Hypothalamus (tissue), 51 donors: ENCODE measurements at regions not wholly inside any gene's neighbourhood (a gene's known extent, or its start where the extent isn't known, plus 50 kb on each side); places are given as distances from the start of the nearest gene placed in this dataset.
"Not testable (repeated sequence)": the region's sequence is repeated elsewhere in the genome, so short reads cannot be mapped to it uniquely, and the experiment has no call there.

ENCODE experiments used
- DNase-seq, 51 donors: peaks; one replicate each; lab custom pipeline; 2025; lab: John Stamatoyannopoulos, UW

DNA sequence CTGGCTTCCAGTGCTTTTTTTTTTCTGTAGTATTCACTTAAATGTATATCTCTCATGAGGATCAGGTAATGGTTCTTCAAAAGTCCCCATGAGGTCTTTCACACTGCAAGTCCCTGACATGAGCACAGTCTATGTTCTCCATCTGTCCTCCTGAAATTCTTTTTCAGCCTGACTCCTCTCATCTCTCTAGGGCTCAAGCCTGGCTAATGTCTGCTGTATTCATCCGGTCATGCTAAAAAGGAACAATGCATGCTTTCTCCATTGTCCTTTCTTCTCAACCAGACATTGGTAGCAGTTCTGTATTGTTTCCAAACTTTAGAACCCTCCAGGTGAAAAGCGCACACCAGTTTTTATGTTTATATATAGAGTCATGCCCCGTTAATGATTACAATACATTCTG is 368.3 kb upstream of the OLFM3 start:
- DNase-seq: peak in 2 of 51 donors; percentile 6 to 25

DNA sequence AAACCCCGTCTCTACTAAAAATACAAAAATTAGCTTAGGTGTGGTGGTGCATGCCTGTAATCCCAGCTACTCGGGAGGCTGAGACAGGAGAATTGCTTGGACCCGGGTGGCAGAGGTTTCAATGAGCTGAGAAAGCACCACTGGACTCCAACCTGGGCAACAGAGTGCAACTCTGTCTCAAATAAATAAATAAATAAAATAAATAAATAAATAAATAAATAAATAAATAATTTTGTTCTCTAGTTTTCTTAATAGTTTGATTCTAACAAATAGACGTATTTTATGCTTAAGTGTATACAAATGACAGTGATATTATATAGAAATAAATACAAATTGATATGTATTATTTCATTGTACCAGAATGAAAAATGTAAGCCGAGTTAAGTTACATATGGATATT is 339.9 kb upstream of the OLFM3 start:
- DNase-seq: no peak

DNA sequence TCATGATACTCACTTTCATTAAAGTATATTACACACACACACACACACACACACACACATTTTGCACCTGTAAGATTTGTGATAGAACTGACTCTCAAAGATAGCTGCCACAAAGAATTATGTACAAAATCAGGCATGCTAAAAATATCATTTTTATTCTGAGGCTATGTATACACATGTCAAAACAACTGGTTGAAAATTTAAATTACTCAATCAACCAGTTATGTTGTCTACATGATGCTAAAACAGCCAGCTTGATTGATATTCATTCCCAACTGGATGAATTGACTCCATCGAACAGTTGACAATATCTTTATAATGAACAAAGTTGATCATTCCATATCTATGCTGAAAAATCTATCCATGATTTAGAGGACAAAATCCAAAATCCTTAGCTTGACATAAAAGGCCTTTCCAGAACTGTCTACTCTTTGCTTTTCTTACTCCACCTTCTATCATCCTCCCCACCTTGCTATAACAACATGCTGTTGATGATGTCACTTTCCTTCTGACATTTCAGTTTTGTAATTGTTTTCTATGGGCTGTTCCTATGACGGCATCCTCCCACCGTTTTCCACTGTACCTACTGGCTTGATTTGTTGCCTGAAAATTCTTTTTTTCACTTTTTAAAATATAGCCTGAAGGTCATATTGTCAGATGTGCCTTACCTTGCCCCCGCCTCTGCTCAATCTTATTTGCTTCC is 321.5 kb upstream of the OLFM3 start:
- DNase-seq: no peak

DNA sequence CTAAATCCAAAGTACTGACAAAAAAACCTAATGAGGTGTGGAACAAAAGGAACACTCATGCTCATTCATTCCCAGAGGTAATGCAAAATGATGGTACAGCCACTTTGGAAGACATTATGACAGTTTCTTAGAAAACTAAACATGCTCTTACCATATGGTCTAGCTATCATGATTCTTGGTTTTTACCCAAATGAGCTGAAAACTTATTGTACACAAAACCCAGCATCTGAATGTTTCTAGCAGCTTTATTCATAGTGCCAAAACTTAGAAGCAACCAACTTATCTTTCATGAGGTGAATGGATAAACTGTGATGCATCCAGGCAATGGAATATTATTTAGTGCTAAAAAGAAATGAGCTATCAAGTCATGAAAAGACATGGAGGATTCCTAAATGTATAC is 318.4 kb upstream of the OLFM3 start:
- no peak for DNase-seq

DNA sequence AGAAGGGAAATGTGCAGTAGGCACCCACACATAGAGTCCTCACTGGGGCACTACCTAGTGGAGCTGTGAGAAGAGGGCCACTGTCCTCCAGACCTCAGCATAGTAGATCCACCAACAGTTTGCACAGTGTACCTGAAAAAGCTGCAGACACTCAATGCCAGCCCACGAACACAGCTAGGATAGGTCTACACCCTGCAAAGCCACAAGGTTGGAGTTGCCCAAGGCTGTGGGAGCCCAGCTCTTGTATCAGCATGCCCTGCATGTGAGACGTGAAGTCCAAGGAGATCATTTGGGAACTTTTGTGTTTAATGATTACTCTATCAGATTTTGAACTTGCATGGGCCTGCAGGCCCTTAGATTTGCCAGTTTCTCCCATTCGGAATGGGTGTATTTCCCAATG is 299.4 kb upstream of the OLFM3 start:
- no peak for DNase-seq

DNA sequence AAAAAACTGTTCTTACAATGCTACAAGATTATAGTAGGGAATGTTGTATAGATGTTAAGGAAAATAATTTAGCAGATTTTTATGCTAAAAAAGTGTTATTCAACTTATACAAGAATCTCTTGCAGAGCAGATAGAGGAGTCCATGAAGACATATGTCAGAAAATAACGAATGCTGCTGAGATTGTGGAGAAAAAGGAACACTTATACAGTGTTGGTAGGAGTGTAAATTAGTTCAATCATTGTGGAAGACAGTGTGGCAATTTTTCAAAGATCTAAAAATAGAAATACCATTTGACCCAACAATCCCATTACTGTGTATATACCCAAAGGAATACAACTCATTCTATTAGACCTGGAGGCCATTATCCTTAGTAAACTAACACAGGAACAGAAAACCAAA is 286.2 kb upstream of the OLFM3 start:
- DNase-seq: no peak

DNA sequence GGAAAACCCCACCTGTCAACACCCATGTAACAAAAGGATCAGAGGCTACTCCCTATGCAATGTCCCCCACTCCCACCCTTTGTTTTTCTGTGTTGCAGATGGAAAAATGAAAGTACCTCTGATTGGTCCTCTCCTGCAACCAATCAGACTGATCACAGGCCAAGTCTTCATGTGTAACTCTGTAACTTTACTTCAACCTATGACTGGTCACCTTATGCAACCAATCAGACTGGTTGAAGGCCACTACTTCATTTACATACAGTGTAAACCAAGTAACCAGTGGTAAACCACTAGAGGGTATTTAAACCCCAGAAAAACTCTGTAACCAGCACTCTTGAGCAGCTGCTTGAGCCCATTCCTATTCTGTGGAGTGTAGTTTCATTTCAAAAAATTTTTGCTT is 266.3 kb upstream of the OLFM3 start:
- no peak for DNase-seq

DNA sequence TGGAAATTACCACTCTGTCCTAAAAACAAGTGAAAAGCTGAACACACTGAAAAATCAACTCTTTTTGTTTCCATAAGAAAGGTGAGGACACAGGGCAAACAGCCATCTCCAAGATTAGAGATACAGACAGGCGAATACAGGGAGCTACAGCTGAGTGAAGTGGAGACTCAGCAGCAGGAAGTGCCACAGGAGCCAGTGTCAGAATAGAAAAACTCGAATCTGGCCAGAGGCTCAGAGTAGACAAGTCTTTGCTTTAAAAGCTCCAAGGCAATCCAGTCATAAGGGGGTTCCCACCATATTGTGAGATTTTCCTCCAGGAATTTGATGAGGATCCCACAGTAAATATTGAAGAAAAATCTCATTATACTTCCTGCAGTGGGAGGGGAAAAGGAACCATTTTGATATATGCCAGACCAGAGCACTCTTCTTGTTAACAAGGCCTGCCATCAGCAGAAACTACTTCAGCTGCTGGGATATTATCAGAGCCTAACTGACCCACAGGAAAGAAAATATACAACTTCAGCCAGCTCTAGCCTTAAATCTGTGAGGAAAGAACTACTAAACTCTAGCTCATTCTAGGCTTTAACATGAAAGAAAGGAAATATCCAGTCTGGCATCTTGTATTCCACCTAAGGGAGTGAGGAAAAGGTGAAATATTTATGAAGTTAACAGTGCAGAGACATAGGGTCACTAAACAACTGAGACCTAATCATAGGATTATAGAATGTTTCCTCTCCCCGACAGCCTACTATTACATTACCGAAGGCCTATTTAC is 256.2 kb upstream of the OLFM3 start:
- DNase-seq: no peak

DNA sequence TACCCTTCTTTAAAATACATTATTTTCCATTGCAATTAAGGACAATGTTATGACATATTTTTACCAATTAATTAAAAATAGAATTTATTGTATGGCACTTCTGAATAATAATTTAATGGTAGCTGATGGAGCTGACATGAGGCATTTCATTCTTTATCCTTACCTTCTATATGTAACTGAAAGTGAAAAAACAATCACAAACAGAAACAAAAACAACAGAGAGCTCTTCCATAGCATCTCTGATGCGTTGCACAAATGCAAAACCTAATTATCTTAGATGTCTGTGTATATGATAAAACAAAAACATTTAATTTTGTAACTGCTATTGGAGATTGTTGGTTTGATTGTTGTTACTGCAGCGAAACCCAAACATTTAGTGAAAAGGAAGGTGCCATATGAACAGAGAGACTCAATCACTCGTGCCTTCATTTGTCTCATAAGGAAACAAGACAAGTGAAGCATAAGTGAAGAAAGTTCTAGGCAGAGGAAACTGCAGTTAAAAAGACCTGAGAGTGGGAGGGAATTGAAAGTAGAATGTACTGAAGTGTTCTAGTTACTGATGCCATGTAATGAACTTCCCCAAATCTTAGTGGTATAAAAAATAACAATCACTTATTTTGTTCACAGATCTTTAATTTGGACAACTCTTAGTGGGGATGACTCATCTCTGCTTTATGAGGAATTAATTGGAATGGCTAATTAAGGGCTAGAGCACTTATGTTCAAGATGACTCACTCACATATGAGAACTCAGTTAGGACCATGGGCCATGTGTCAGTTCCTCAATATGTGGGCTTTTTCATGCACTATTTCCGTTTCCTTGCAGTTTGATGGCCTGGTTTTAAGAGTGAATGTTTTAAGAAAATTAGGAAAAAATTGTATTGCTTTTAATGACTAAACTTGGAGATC is 245.0 kb upstream of the OLFM3 start:
- DNase-seq: peak in 1 of 51 donors; percentile 8

DNA sequence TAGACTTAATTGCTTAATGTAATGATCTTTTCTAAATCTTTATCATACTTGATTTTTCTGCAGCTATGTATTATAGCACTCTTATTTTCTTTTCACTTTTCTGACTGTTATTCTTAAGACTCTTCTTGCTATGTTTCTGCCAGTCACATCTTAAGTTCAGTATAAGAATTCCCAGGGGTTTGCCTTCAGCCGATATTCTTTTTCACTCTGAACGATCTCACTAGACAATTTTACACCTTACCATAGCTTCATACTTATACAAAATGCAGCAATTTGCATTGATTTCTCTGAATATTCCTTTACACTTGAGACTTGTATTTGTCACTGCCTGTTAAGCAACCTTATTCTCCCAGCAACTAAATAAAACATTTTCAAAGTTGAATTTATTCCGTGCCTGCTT is 242.5 kb upstream of the OLFM3 start:
- DNase-seq: no peak

DNA sequence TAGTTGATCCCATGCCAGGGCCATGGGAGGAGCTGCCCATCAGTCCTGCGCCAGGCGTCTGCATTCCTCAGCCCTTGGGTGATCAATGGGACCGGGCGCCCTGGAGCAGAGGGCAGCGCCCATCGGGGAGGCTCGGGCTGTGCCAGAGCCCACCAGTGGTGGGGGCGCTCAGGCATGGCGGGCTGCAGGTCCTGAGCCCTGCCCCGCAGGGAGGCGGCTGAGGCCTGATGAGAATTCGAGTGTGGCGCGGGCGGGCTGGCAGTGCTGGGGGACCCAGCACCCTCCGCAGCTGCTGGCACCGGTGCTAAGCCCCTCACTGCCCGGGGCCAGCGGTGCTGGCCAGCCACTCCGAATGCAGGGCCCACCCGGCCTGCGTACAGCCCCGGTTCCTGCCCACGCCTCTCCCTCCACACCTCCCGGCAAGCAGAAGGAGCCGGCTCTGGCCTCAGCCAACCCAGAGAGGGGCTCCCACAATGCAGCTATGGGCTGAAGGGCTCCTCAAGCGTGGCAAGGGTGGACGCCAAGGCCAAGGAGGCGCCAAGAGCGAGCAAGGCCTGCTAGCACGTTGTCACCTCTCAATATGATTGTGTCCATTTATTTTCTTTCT is 238.1 kb upstream of the OLFM3 start:
- no peak for DNase-seq

DNA sequence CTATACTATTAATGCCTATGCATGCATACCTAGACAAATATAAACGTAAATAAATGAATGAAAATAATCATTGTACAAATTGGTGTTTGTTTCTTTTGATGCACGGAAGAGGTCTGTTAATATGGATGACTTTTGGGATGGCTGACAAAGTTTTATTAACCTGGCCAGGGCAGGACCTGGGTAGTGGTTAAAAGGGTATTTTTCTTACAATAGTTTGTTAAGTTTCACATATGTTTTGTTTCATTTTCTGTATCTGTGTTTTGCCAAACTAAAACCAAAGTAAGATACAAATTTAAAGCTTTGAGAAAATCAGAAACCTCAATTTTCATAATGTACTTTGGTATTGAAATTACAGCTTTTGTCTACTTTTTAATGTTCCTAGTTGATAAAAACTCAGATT is 222.7 kb upstream of the OLFM3 start:
- no peak for DNase-seq

DNA sequence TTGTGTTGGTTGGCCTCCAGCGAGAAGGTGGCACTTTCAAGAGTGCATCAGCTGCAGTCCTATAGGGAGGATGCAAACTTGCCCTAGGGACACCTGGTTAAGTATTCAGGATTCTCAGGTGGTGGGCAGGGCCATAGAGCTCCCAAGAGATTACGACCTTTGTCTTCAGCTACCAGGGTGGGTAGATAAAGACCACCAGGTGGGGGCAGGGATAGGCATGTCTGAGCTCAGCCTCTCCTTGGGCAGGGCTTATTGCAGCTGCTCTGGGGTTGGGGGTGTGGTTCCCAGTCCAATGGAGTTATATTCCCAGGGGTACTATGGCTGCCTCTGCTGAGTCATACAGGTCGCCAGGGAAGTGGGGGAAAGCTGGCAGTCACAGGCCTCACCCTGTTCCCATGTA is 214.2 kb upstream of the OLFM3 start:
- not testable (repeated sequence) for DNase-seq

DNA sequence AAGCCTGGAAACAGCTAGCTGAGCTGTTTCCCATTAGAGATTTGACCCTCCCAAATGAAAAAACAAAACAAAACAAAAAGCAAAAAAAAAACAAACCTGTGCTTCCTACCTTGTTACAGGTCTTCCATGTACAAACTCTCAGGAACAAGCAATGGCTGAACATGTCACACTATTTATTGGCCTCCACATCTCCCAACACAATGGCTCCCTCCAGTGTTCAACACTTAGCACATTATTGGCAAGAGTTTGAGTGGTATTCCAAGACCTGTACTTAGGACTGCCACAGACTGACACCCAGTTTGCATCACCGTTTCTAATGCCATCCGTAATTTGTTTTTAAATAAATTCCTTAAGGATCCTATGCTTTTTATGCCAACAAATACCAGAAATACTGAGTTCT is 195.0 kb upstream of the OLFM3 start:
- peak in 5 of 51 donors; percentile 1 to 28 (median 8) for DNase-seq

DNA sequence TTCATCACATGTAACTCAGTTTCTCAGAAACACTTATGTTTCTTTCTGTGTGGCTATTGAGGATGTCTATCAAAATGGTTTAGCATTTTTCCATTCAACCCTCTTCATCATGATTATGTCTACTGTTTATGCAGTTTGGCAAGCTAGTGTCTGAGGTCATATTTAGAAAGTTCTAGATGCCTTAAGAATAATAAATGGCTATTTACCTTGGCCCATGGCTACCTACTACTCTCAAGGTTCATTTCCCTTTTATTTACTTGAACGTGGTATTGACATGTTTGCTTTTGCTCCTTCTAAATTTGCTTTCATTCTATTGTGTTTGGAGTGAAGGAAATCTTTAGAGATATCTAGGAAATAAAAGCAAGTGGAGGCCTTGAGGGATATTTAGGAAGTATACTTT is 193.7 kb upstream of the OLFM3 start:
- DNase-seq: no peak

DNA sequence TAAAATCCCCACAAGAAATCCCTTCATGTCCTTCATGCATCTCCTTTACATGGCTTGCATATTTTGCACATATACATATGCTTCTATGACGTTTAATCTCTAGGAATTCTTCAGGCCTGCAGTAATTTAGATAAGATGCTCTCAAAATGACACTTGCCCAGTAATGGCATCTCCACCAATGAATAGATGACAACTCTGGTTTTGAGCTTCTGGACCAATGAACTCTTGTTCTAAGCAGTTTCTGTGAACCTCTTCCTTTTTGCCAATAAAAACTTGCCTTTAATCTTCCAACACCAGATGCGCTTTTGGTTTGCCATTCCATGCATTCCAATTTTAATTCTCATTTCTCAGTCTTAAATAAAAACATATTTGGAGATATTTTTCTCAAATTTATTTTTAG is 189.8 kb upstream of the OLFM3 start:
- no peak for DNase-seq

DNA sequence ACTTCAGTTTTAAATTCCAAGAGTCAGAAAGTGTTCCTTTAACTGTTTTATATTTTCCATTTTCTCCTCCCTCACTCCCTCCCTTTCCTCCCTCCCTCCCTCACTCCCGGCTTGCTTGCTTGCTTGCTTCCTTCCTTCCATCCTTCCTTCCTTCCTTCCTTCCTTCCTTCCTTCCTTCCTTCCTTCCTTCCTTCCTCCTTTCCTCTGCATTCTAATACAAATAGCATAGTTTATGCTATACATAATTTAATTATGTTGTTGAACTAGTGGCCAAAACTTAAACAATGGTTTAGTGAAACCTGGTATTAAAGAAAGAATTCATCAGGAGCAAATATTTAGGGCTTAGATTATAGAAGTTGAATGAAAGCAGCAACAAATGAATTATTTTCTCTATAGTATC is 188.5 kb upstream of the OLFM3 start:
- no peak for DNase-seq

DNA sequence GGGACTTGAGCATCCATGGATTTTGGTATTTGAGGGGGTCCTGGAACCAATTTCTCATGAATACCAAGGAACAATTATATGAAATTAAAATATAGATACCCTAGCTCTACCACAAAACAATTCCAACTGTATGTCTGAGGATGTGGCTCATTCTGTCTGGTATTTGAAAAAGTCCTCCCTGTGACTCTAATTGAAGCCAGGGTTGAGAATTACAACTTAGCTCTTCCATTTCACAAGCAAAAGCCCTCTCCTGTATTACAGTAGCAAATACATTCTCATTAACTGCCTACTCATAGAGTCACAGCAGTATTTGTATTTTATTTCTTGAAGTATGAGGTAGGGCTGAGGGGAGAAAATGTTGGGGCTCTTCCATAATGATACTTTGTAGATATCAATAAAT is 187.8 kb upstream of the OLFM3 start:
- no peak for DNase-seq

DNA sequence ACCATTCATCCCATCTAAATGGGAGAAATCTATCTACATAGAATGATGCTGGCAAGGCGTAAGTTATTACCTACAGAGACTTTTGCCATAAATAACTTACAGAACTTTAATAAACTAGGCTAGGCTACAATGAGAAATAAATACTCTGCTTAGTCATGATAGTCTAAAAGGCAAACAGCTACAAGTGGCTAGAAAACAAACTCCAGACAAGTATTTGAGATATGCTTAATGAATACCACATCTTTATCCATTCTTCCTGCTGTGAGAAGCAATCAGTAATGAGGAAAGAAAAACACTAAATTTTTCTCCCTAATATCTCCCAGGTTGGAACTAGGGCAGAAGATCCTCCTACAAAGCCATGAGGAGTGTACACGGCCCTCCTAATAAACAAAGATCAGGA is 187.0 kb upstream of the OLFM3 start:
- DNase-seq: no peak

DNA sequence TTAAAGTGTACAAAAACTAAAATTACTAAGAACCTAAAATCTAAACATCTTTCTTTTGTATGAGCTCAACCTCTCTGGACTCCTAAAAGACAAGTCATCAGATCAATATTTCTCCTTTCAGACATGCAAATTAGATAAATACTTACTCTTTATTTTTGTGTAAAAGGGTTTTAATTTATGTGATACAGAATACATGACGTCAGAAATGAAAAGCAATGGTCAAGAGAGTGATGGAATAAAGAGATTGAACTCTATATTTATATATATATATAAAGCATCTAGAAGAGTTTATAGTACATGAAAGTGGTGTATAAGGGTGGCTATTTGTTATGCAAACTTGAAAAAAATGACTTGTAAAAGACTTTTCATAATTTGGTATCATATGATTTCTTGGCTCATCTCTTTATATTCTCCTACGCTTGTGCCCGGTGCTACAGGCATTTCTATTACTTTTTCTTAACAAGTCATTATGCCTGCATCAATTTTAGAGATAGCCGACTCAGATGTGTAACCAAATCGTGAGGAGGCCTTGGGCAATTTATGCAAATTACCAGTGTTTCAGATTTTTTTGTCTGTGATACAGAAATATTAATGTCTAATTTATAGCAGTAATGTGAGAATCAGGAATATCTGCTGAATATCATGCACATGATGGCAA is 186.0 kb upstream of the OLFM3 start:
- DNase-seq: no peak
